HG03354 (cell line): ENCODE measurements at regions not wholly inside any gene's neighbourhood (a gene's known extent, or its start where the extent isn't known, plus 50 kb on each side); places are given as distances from the start of the nearest gene placed in this dataset.

ENCODE experiments used
- ATAC-seq: cut with Tn5 transposase; IDR thresholded peaks from one replicate; pipeline ENCODE4 v1.9.1; 2021; ENCODE audit warnings: mild to moderate bottlenecking; ENCODE audit not compliant: unreplicated experiment, poor library complexity, severe bottlenecking

GRCh38 chr1:191971447-191971846, 186.8 kb upstream of the RGS18 start:
- no peak for ATAC-seq

DNA sequence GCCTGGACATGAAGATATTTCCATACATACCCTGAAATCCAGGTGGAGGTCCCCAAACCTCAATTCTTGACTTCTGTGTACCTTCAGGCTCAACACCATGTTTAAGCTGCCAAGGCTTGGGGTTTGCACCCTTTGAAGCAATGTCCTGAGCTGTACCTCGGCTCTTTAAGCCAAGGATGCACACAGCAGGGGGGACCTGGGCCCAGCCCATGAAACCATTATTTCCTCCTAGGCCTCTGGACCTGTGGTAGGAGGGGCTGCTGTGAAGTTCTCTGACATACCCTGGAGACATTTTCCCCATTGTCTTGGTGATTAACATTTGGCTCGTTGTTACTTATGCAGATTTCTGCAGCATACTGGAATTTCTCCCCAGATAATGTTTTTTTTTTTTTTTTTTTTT, 184.3 kb upstream of the RGS18 start:
- no peak for ATAC-seq

GRCh38 chr1:191977874-191978506, 180.3 kb upstream of the RGS18 start:
- ATAC-seq = no peak

GRCh38 chr1:191984856-191985255, 173.4 kb upstream of the RGS18 start:
- no peak for ATAC-seq

DNA sequence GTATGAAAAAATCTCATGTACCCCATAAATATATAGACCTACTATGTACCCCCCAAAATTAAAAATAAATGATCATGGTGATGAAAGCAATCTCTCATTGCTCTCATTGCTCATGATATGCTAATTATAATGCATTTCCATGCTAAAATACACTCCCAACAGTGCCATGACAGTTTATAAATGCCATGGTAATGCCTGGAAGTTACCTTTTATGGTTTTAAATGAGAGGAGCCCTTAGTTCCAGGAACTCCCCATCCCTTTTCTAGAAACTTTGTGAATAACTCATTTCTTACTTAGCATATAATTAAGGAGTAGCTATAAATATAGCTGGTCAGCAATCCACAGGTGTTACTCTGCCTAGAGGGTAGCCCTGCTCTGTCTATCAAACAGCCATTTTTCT, 166.1 kb upstream of the RGS18 start:
- no peak for ATAC-seq

GRCh38 chr1:191993549-191993948, 164.7 kb upstream of the RGS18 start:
- no peak for ATAC-seq

- no peak for ATAC-seq
These were observed 156.2 kb upstream of the RGS18 start for GRCh38 chr1:192002063-192002462.

- ATAC-seq = no peak
These were observed 154.8 kb upstream of the RGS18 start for GRCh38 chr1:192003295-192004077.

DNA sequence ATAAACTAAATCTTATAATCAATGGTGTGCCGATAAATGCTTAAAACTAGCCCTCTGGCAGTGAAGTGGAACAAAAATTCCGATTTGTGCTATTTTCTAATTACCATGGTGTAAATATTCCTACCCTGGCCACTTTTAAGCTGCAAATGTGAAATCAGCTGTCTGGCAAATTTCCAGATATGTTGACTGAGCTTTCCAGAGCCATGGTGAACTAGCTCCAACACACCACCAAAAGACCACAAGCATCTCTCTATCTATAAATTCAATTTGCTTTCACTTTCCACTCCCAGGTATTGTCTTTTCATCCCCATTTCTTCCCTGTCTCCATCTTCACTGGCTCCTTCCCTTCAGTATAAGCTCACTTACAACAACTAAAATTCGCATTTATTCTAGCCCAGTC, 152.3 kb upstream of the RGS18 start:
- no peak for ATAC-seq

- no peak for ATAC-seq
These were observed 149.9 kb upstream of the RGS18 start for GRCh38 chr1:192008281-192008825.

DNA sequence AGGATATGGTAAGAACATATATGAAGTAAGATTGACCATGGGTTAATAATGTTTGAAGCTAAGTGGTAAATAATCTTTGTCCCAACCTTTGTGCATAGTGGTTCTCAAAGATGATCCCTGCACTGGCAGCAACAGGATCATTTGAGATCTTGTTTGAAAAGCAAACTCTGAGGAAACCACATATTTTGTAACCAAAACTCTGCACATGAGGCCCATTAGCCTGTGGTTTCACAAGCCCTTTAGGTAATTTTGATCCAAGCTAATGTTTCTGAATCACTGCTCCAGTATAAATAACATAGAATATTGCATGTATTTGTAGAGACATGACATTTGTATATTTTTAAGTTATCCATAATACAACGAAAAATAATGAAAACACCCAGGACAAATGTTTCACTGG, 147.9 kb upstream of the RGS18 start:
- no peak for ATAC-seq

GRCh38 chr1:192011525-192011924, 146.7 kb upstream of the RGS18 start:
- ATAC-seq = no peak

GRCh38 chr1:192022827-192023226, 135.4 kb upstream of the RGS18 start:
- ATAC-seq = no peak

DNA sequence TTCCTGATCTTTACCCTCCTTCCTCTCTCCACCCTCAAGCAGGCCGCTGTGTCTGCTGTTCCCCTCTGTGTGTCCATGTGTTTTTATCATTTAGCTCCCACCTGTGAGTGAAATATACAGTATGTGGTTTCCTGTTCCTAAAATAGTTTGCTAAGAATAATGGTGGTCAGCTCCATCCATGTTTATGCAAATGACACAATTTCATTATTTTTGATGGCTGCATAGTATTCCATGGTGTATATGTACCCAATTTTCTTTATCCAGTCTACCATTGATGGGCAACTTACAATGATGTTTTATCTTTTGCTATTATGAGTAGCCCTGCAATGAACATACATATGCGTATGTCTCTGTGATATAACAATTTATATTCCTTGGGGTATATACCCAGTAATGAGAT, 133.4 kb upstream of the RGS18 start:
- no peak for ATAC-seq

DNA sequence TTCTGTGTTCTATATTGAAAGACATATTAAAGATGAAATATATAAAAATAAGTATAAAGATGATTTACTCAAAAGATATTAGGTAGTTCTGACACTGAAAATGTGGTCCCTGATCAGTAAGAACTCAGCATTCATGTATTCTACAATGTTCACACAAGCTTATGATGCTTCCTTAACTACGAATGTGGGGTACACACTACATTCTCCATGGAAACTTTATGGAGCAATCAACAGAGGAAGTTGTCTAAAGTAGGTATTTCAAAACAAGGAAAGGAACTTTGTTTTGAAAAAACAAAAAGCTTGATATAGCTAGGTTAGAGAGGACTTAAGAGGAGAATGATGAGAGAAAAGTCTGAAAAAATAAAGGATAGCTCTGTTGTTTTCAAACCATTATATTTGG, 119.7 kb upstream of the RGS18 start:
- ATAC-seq = no peak

DNA sequence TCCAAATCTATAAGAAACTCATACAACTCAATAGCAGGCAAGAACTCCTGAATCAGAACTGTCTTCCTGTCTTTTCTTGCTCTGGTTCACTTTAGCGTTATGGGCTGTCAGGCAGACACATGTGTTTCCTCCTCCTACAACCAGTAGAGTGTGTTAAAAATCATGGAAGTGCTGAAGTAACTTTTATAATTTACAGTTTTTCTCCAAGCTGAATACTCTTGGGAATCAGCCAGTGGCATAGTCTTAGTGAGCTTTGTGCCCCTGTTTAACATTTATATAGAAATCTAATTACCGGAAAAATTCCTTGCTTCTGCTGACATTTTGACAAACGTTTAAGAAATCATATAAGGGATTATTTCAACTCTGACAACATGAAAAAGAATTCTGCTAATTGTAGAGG, 113.1 kb upstream of the RGS18 start:
- no peak for ATAC-seq

DNA sequence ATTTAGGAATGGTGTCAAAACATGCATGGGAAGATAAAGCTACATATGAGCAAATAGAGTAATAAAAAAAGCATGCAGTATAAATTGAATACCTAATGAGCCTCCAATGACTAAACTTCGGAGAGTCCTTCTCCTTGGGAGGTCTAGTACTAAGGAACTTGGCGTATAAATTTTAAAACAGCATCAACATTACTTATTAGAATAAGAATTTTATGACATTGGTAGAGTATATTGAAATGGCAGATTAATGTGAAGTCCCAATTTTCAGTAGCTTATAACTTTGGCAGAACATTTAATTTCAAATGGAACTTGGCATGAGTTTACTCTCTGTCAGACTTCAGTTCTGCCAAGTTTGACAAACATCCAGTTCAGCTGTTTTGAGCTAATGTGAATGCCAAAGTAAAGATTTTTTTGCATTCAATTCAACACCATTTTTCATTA, 104.7 kb upstream of the RGS18 start:
- ATAC-seq = no peak

GRCh38 chr1:192057766-192058165, 100.5 kb upstream of the RGS18 start:
- no peak for ATAC-seq

- ATAC-seq = no peak
These were observed 98.9 kb upstream of the RGS18 start for GRCh38 chr1:192059407-192059806.

GRCh38 chr1:192061556-192061955, 96.7 kb upstream of the RGS18 start:
- ATAC-seq = no peak

DNA sequence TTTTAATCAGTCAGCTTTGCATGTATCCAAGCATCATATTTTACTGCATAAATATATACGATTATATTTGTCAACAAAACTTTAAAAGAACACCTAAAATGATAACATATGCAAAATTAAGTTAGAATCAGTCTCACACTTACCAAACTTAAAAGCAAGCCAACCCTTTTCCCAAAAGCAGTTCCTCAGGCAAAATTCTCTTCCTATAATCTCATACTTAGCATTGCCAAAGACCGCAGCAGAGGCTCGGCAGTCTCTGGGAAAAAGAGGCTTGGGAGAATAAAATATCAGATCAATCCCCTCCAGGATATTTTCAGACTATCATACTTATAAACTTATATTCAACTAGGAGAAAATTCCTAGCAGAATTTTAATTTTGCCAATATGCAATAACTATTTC, 93.2 kb upstream of the RGS18 start:
- no peak for ATAC-seq
